ENCODE measurements at regions not wholly inside any gene's neighbourhood (a gene's known extent, or its start where the extent isn't known, plus 50 kb on each side); places are given as distances from the start of the nearest gene placed in this dataset.

GRCh38 chr10:44511601-44512000 is 126.7 kb upstream of the CXCL12 start:
- intact Hi-C loops (cut with micrococcal nuclease) = no loop called here
- no peak overlapping the region for H3K4me3 Mint-ChIP-seq
- H3K27ac Mint-ChIP-seq = no peak overlapping the region
- no peaks in the 10 kb centered on the region for H3K27me3 ChIP-seq (ENCODE audit: control insufficient read depth, insufficient read depth, low read length)
- 75% methylated on average over 2 of the region's 2 CpGs for WGBS (ENCODE audit: insufficient coverage)
- H3K9me3 Mint-ChIP-seq = no peaks in the 10 kb centered on the region
- no peaks in the 10 kb centered on the region for H3K36me3 ChIP-seq (ENCODE audit: control insufficient read depth, insufficient read depth, low read length)
- H3K4me1 ChIP-seq (ENCODE audit: control insufficient read depth, insufficient read depth, low read length) = no peaks in the 10 kb centered on the region
- H3K9me3 ChIP-seq (ENCODE audit: control insufficient read depth, insufficient read depth, low read length) = no peaks in the 10 kb centered on the region
- TF ChIP-seq, protein P1, sequence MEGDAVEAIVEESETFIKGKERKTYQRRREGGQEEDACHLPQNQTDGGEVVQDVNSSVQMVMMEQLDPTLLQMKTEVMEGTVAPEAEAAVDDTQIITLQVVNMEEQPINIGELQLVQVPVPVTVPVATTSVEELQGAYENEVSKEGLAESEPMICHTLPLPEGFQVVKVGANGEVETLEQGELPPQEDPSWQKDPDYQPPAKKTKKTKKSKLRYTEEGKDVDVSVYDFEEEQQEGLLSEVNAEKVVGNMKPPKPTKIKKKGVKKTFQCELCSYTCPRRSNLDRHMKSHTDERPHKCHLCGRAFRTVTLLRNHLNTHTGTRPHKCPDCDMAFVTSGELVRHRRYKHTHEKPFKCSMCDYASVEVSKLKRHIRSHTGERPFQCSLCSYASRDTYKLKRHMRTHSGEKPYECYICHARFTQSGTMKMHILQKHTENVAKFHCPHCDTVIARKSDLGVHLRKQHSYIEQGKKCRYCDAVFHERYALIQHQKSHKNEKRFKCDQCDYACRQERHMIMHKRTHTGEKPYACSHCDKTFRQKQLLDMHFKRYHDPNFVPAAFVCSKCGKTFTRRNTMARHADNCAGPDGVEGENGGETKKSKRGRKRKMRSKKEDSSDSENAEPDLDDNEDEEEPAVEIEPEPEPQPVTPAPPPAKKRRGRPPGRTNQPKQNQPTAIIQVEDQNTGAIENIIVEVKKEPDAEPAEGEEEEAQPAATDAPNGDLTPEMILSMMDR (IDR thresholded peaks at IDR 0.05) = no peak
- H3K27ac ChIP-seq (ENCODE audit: low read length) = no peak overlapping the region
- no peak overlapping the region for H3K4me3 ChIP-seq (ENCODE audit: low read length)
- DNase-seq (no peak), ATAC-seq (no peak)
- H3K4me1 Mint-ChIP-seq = no peaks in the 10 kb centered on the region
- no peaks in the 10 kb centered on the region for H3K36me3 Mint-ChIP-seq
- H3K27me3 Mint-ChIP-seq (ENCODE audit: low read depth in 2 of 2) = no peaks in the 10 kb centered on the region

GRCh38 chr10:44512431-44513022 is 127.6 kb upstream of the CXCL12 start:
- TF ChIP-seq, protein P1 (IDR thresholded peaks at IDR 0.05) = no peak
- H3K27ac ChIP-seq (ENCODE audit: low read length) = no peak overlapping the region
- Mint-ChIP-seq H3K27me3 (ENCODE audit: low read depth in 2 of 2) (no peaks in the 10 kb centered on the region), H3K9me3 (no peaks in the 10 kb centered on the region), H3K4me3 (no peak overlapping the region), H3K4me1 (no peaks in the 10 kb centered on the region), H3K36me3 (no peaks in the 10 kb centered on the region), H3K27ac (no peak overlapping the region)
- intact Hi-C loops (cut with micrococcal nuclease) = no loop called here
- no peak for DNase-seq
- H3K27me3 ChIP-seq (ENCODE audit: control insufficient read depth, insufficient read depth, low read length) = no peaks in the 10 kb centered on the region
- no peak for ATAC-seq
- H3K4me1 ChIP-seq (ENCODE audit: control insufficient read depth, insufficient read depth, low read length) = no peaks in the 10 kb centered on the region
- no peaks in the 10 kb centered on the region for H3K9me3 ChIP-seq (ENCODE audit: control insufficient read depth, insufficient read depth, low read length)
- WGBS (ENCODE audit: insufficient coverage) = 79% methylated on average over 3 of the region's 4 CpGs
- H3K4me3 ChIP-seq (ENCODE audit: low read length) = no peak overlapping the region
- H3K36me3 ChIP-seq (ENCODE audit: control insufficient read depth, insufficient read depth, low read length) = no peaks in the 10 kb centered on the region

DNA sequence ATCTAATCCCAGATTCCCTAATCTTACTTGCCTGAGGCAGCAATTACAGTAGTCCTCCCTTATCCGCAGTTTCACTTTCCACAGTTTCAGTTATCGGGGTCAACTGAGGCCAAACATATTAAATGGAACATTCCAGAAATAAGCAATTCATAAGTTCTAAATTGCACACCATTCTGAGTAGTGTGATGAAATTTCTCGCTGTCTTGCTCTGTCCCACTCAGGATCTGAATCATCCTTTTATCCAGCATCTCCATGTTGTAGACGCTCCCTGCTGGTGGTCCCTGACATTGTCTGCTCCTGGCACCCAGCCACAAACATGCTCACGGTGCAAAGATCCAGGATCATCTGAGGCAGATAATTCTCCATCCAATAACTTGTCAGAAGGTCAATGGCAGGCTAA is 128.7 kb upstream of the CXCL12 start:
- no peaks in the 10 kb centered on the region for H3K9me3 ChIP-seq (ENCODE audit: control insufficient read depth, insufficient read depth, low read length)
- H3K27me3 ChIP-seq (ENCODE audit: control insufficient read depth, insufficient read depth, low read length) = no peaks in the 10 kb centered on the region
- ATAC-seq (no peak), DNase-seq (no peak)
- no peaks in the 10 kb centered on the region for H3K36me3 ChIP-seq (ENCODE audit: control insufficient read depth, insufficient read depth, low read length)
- no peak overlapping the region for H3K4me3 ChIP-seq (ENCODE audit: low read length)
- Mint-ChIP-seq H3K4me1 (no peaks in the 10 kb centered on the region), H3K36me3 (no peaks in the 10 kb centered on the region), H3K27ac (no peak overlapping the region), H3K4me3 (no peak overlapping the region), H3K9me3 (no peaks in the 10 kb centered on the region), H3K27me3 (ENCODE audit: low read depth in 2 of 2) (no peaks in the 10 kb centered on the region)
- H3K4me1 ChIP-seq (ENCODE audit: control insufficient read depth, insufficient read depth, low read length) = no peaks in the 10 kb centered on the region
- 82% methylated on average over 5 of the region's 5 CpGs for WGBS (ENCODE audit: insufficient coverage)
- intact Hi-C loops (cut with micrococcal nuclease) = no loop called here
- TF ChIP-seq, protein P1 (IDR thresholded peaks at IDR 0.05) = no peak
- H3K27ac ChIP-seq (ENCODE audit: low read length) = no peak overlapping the region

GRCh38 chr10:44516891-44517290 is 132.0 kb upstream of the CXCL12 start:
- Histone ChIP-seq H3K36me3 (ENCODE audit: control insufficient read depth, insufficient read depth, low read length) (no peaks in the 10 kb centered on the region), H3K4me3 (ENCODE audit: low read length) (no peak overlapping the region), H3K9me3 (ENCODE audit: control insufficient read depth, insufficient read depth, low read length) (no peaks in the 10 kb centered on the region), H3K4me1 (ENCODE audit: control insufficient read depth, insufficient read depth, low read length) (no peaks in the 10 kb centered on the region), H3K27ac (ENCODE audit: low read length) (no peak overlapping the region), H3K27me3 (ENCODE audit: control insufficient read depth, insufficient read depth, low read length) (no peaks in the 10 kb centered on the region)
- Mint-ChIP-seq H3K27me3 (ENCODE audit: low read depth in 2 of 2) (no peaks in the 10 kb centered on the region), H3K36me3 (no peaks in the 10 kb centered on the region), H3K27ac (no peak overlapping the region), H3K4me3 (no peak overlapping the region), H3K9me3 (no peaks in the 10 kb centered on the region), H3K4me1 (no peaks in the 10 kb centered on the region)
- WGBS (ENCODE audit: insufficient coverage) = 80% methylated on average over 6 of the region's 6 CpGs
- intact Hi-C loops (cut with micrococcal nuclease) = no loop called here
- ATAC-seq (no peak), DNase-seq (no peak)
- TF ChIP-seq, protein P1 (IDR thresholded peaks at IDR 0.05) = no peak

All from natural killer cell (primary cell).